ENCODE measurements at regions not wholly inside any gene's neighbourhood (a gene's known extent, or its start where the extent isn't known, plus 50 kb on each side); places are given as distances from the start of the nearest gene placed in this dataset.

DNA sequence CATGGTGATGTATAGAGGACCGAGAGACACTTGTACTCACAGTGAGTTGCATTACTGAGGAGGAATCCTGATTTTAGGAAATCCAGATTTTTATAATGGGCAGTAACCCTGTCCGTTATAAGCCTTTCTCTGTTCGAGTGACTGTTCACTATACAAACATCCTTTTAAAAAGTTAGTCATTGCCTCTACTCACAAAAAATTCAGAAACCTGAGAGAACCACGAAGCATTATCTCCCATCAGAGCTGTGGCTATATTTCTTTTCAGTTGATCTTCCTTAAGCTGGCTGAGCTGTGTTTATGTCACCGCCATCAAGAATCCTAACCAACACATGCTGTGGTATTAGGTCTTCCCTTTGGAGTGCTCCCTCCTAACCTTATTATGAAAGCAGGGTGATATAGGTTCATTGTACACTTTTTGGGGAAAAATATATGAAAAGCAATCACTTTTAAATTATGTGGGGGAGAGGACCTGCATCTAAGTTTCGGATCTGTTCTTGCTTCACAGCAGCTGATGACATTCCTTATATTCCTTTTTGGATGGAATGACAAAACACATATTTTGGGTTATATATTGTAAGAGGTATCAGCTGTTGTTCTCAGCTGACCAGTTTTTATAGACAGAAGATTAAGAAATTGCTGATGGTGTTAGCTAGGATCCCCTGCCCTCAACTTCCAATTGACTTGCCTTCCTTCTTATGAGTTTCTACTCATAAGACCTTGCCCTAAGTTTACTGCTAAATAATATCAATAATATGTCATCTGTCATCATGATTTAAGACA, 465.9 kb upstream of the RASGRP1 start (continued):
- TF ChIP-seq ZBTB10 (CRISPR knock-in tag; IDR thresholded peaks at IDR 0.05; ENCODE audit: borderline replicate concordance) = no peak

DNA sequence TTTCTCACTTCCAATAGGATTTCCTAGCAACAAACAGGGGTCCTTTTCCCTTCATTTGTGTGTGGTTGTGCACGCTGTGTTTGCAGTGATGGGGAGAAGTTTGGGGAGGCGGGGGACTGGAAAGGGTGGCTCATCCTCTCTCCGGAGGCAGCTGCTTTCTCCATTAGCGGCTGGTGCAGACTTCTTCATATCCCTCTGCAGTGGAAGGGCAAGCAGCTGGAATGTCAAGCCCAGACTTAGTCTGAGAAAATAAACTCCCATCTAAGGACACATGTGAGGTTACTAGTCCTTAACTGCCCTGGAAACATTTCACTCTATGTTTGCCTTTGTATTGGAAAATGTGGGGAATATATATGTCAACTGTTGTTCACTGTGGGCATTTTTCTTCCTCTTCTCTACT, 467.0 kb upstream of the RASGRP1 start:
- intact Hi-C loops (cut with micrococcal nuclease; ENCODE audit: unreplicated experiment) = no loop called here
- TF ChIP-seq DBP (CRISPR knock-in tag; IDR thresholded peaks at IDR 0.05; ENCODE audit: not compliant biosample characterization) (no peak), GTF3A (CRISPR knock-in tag; conservative IDR thresholded peaks at IDR 0.05) (no peak), PAWR (CRISPR knock-in tag; IDR thresholded peaks at IDR 0.05; ENCODE audit: borderline replicate concordance) (no peak), ZFP36L2 (CRISPR knock-in tag; IDR thresholded peaks at IDR 0.05) (no peak), NR2F6 (IDR thresholded peaks at IDR 0.05) (no peak), NR2F6 (CRISPR knock-in tag; IDR thresholded peaks at IDR 0.05) (no peak), AGO1 (IDR thresholded peaks at IDR 0.05; ENCODE audit: low read depth, low read length, poor library complexity, severe bottlenecking) (no peak), ZFP91 (CRISPR knock-in tag; IDR thresholded peaks at IDR 0.05; ENCODE audit: borderline replicate concordance) (no peak), FOXO4 (CRISPR knock-in tag; conservative IDR thresholded peaks at IDR 0.05) (no peak), ZNF777 (CRISPR knock-in tag; IDR thresholded peaks at IDR 0.05) (no peak)
- TF ChIP-seq, protein P1, sequence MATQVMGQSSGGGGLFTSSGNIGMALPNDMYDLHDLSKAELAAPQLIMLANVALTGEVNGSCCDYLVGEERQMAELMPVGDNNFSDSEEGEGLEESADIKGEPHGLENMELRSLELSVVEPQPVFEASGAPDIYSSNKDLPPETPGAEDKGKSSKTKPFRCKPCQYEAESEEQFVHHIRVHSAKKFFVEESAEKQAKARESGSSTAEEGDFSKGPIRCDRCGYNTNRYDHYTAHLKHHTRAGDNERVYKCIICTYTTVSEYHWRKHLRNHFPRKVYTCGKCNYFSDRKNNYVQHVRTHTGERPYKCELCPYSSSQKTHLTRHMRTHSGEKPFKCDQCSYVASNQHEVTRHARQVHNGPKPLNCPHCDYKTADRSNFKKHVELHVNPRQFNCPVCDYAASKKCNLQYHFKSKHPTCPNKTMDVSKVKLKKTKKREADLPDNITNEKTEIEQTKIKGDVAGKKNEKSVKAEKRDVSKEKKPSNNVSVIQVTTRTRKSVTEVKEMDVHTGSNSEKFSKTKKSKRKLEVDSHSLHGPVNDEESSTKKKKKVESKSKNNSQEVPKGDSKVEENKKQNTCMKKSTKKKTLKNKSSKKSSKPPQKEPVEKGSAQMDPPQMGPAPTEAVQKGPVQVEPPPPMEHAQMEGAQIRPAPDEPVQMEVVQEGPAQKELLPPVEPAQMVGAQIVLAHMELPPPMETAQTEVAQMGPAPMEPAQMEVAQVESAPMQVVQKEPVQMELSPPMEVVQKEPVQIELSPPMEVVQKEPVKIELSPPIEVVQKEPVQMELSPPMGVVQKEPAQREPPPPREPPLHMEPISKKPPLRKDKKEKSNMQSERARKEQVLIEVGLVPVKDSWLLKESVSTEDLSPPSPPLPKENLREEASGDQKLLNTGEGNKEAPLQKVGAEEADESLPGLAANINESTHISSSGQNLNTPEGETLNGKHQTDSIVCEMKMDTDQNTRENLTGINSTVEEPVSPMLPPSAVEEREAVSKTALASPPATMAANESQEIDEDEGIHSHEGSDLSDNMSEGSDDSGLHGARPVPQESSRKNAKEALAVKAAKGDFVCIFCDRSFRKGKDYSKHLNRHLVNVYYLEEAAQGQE (IDR thresholded peaks at IDR 0.05; ENCODE audit: borderline replicate concordance in 1 of 2, low read depth in 1 of 2, low read length in 2 of 2) = no peak

More for the DNA sequence above, 467.0 kb upstream of the RASGRP1 start:
- no peak for DNase-seq (ENCODE audit: low spot score)
- H3K9me3 ChIP-seq (ENCODE audit: low read length) = no peaks in the 10 kb centered on the region
- H3K4me1 ChIP-seq (ENCODE audit: insufficient read depth, low read length) = no peaks in the 10 kb centered on the region
- BruUV-seq (replicated peaks) = no TSS peak
- no peak overlapping the region for H3K4me2 ChIP-seq (ENCODE audit: low read depth, low read length)
- ChIA-PET POLR2A (no interaction called here), CTCF (ENCODE audit: low intra/inter-chr PET ratio, low total read pairs) (no interaction called here)
- H3K27me3 ChIP-seq (ENCODE audit: control insufficient read depth in 1 of 2, insufficient read depth in 2 of 2, low read length in 2 of 2) = no peaks in the 10 kb centered on the region
- in situ Hi-C loops (cut with HindIII; ENCODE audit: extremely low pct_ligation_motif_present, low pct_unique_long_range_greater_than_20kb) = no loop called here
- no peak overlapping the region for H3K9ac ChIP-seq (ENCODE audit: insufficient read depth, low read depth, low read length)
- no peak overlapping the region for H3K27ac ChIP-seq (ENCODE audit: extremely low read length, insufficient read depth, low read length)
- no peak overlapping the region for H3K4me3 ChIP-seq (replicated peaks in 1 of 3; ENCODE audit: insufficient read depth in 1 of 3, low read depth in 2 of 3, low read length in 3 of 3)
- H2AFZ ChIP-seq (ENCODE audit: low read length) = no peak overlapping the region
- no peak for FAIRE-seq
- H3K79me2 ChIP-seq (ENCODE audit: insufficient read depth, low read length) = no peaks in the 10 kb centered on the region
- H4K20me1 ChIP-seq (ENCODE audit: insufficient read depth, low read length) = no peaks in the 10 kb centered on the region
- WGBS (ENCODE audit: low lambda C conversion rate) = 16% methylated on average over 4 of the region's 4 CpGs
- no peak for ATAC-seq
- H3K36me3 ChIP-seq (replicated peaks in 1 of 2; ENCODE audit: control insufficient read depth in 1 of 2, insufficient read depth in 2 of 2, low read length in 2 of 2) = no peaks in the 10 kb centered on the region
